RCC 7860 (cell line): ENCODE measurements at regions not wholly inside any gene's neighbourhood (a gene's known extent, or its start where the extent isn't known, plus 50 kb on each side); places are given as distances from the start of the nearest gene placed in this dataset.

Source experiments
- DNase-seq: peaks from one replicate; pipeline ENCODE4 v3.0.0-alpha.2; 2015; ENCODE audit warnings: low spot score
- FAIRE-seq: peaks from 2 replicates; lab custom pipeline; 2012; peaks lifted over from hg19 to GRCh38; lab: Jason Lieb, UNC

DNA sequence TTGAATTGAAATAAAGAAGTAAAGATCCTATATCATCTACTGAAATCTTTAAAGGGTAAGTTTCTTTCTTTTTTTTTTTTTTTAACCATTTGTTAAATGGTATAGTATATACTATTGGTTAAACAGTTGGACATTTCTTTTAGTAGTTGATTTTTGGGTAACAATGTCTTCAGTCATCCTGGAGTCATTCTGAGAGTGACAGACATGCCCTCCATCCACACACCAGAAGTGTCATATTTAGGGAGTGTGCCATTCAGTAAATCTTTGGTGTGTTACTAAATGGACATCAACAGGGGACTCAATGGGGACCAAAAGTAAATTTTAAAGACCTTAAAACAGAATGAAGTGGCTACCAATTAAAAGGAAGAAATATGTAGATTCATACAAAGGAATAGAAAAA, 50.8 kb upstream of the SLC39A10 start:
- DNase-seq (no peak), FAIRE-seq (no peak)

DNA sequence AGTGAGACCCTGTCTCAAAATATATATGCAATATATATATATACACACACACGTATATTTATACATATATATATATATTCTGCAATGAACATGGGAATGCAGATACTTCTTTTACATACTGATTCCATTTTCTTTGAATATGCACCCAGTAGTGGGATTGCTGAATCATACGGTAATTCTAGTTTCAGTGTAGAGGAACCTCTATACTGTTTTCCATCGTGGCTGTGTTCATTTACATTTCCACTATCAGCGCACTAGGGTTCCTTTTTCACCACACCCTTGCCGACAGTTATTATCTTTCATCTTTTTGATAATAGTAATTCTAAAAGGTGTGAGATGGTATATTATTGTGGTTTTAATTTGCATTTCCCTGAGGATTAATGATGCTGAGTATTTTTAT, 52.3 kb upstream of the SLC39A10 start:
- DNase-seq (no peak), FAIRE-seq (no peak)

DNA sequence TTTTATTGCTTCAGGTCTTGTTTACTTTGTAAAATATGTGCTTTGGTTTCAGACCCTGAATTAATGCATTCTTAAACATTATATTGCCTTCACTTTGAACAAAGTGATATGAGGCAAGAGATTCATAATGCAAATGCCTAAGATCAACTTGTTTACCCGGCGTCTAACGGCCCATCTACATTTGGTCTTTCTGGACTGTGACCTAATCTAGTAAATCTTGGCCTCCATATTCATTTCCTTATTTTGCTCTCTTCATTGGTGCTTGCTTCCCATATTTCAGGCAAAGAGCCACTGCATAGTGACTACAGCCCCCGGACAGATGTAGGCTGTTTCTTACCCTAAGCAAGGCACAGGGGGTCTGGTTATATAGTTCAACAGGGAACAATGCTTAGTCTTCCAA, 53.0 kb upstream of the SLC39A10 start:
- no peak for DNase-seq
- FAIRE-seq: no peak

- FAIRE-seq (no peak), DNase-seq (no peak)
These were observed 53.6 kb upstream of the SLC39A10 start for GRCh38 chr2:195603408-195603807.

DNA sequence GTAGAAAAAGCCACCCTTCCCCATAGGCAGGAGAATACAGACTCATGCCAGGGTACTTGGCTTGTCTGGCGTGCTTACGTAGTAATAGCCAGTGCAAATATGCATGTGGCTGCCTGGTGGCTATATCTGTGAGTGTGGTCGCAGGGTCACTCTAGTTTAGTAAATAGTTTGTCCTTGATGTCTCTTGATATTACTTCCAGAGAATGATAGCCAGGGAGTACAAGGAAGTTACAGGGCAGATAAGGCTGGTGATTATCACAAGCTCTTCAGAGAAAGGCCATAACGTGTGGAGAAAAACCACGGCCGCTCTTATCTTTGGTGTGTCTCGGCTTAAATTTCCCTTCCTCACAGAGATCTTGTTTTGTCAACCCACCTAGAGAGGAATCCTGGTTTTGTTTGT, 54.3 kb upstream of the SLC39A10 start:
- no peak for DNase-seq
- FAIRE-seq: no peak

DNA sequence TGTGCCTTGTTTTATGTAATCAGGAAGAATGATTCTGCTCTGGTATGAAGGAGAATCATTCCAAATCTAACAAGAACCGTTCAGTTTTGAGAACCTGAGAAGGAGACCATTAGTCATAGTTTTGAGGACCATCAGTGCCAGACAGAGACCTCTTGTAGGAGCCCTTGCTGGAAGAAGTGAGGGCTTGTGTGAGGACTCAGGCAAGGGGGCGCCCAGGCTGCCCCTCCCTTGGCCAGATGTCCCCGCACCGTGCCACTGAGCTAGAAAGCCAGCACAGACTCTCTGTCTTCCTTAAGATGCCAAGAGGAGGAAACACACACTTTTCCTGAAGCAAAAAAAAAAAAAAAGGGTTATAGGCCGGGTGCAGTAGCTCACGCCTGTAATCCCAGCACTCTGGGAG, 55.7 kb upstream of the SLC39A10 start:
- FAIRE-seq (no peak), DNase-seq (no peak)

DNA sequence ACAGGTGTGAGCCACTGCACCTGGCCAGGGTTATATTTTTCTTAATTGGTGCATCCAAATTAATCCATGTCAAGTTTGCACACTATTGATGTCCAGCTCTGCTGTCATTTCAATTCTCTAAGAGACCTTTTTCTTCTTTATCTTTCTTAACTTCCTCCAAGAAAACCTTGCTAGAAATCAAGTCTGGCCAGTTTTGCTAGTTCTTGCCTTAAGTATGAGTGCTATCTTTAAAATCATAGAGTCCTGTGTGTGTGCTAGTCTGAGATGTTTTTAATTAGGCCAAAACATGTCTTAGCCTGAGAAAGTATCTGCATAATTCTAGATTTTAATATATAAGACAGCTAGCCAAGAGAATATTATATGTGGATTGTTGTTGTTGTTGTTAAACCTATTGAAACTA, 56.2 kb upstream of the SLC39A10 start:
- FAIRE-seq (no peak), DNase-seq (no peak)

GRCh38 chr2:195596840-195597239, 60.2 kb upstream of the SLC39A10 start:
- DNase-seq (no peak), FAIRE-seq (no peak)

- no peak for FAIRE-seq
These were observed 61.2 kb upstream of the SLC39A10 start for GRCh38 chr2:195595825-195596224.

GRCh38 chr2:195594919-195595694, 61.9 kb upstream of the SLC39A10 start:
- DNase-seq (no peak), FAIRE-seq (no peak)

More at GRCh38 chr2:195595825-195596224, 61.2 kb upstream of the SLC39A10 start:
- no peak for DNase-seq

DNA sequence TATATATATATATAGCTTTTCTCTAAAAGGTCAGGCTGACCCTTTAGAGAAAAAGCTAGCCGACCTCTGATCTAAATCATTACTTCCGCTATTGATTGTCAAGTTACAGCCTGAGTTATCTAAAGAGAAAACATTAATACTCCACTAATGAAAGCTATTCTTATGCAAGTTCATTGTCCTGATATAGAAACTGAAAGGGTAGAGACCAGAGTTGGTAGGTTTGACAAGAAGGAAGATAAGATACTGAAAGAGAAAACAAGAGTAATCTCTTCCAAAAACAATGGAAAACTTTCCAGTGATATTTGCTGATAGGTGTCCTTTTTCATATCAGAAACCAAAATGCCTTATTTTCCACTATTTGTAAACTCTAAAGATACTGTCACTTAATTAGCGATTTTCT, 62.8 kb upstream of the SLC39A10 start:
- no peak for FAIRE-seq
- DNase-seq: no peak

- FAIRE-seq (no peak), DNase-seq (no peak)
These were observed 64.9 kb upstream of the SLC39A10 start for GRCh38 chr2:195592105-195592504.

- DNase-seq (no peak), FAIRE-seq (no peak)
These were observed 66.2 kb upstream of the SLC39A10 start for GRCh38 chr2:195590861-195591205.

DNA sequence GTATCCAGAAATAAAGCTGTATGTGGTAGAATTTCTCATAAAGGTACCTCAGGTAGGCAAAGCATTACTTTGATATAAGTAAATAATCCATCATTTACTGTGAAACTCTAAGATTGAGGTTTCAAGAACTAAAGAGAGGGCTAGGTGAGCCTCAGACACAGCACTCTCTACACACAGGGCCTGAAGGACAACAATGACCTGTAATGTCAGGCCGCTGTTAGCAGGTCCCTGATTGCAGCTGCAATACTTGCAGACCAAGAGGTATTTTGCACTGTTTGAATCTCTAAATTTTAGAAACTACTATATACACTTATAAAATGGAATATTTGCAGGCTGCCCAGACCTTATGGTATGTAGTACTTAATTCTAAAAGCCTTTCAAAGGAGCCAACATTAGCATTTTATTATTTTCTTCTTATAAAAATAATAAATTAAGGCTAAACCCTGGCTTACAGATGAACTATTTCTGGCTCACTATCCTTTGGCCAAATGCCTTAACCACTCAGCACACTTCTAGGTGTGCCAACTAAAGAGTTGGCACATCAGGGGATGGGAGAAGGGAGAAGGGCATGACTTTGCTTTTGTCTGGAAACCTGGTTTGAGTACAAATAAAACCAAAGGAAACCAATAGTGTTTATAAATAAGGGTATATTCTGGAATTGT, 66.7 kb upstream of the SLC39A10 start:
- no peak for FAIRE-seq

DNA sequence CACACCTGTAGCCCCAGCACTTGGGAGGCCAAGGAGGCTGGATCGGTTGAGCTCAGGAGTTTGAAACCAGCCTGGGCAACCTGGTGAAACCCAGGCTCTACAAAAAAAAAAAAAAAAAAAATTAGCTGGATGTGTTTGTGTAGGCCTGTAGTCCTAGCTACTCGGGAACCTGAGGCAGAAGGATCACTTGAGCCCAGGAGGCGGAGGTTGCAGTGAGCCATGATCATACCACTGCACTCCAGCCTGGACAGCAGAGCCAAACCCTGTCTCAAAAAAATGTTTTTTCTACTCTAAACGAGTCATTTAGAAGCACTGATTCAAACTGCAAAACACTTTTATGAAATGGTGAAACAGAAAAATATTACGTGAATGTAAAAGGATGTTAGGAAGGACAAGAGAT, 69.1 kb upstream of the SLC39A10 start:
- DNase-seq (no peak), FAIRE-seq (no peak)

More for the DNA sequence above, 66.7 kb upstream of the SLC39A10 start:
- DNase-seq: no peak

- no peak for DNase-seq
These were observed 70.8 kb upstream of the SLC39A10 start for GRCh38 chr2:195586062-195586714.

GRCh38 chr2:195582188-195582587, 74.8 kb upstream of the SLC39A10 start:
- DNase-seq (no peak), FAIRE-seq (no peak)

More at GRCh38 chr2:195586062-195586714, 70.8 kb upstream of the SLC39A10 start:
- no peak for FAIRE-seq

- DNase-seq (no peak), FAIRE-seq (no peak)
These were observed 77.1 kb upstream of the SLC39A10 start for GRCh38 chr2:195579776-195580555.

DNA sequence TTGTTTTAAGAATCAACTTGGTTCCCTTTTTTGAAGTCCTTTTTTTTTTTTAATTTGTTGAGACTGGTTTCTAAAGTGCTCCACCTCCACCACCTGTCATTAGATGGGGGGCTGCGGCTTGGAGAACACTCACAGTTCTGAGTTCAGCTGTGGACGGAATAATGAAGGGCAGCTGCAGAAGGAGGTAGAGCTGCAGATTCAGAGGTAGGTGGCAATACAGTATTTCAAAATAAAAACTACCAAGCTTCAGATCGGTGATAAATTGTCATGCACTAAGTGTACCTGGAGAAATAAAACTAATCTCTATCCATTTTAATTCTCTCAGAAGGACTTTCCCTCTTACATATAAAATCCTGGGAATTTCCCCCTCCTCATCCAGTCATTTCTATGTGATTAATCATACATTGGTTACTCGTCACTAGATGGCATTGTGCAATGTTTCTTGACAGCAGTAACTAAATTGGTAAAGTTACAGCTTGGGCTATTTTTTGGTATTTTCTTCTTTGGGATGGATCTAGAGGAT, 81.1 kb upstream of the SLC39A10 start:
- FAIRE-seq (peak; percentile 87), DNase-seq (peak; percentile 83)

DNA sequence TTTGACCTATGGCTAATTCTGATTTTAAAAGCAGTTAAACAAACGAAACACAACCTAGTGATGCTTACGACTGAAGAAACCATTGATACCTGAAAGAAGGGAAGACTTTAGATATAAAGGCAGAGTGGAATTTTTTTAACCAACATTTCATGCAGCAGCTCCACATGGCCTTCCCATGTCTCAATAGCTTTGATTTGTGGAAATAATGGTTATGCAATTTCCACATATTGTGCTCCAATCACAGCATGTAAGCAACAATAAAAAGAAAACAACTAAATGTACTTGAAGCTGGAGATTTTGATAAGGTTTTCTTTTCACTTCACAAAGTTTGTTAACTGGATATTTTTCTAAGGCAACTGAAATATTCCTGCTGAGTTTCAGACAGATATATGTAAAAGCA, 82.0 kb upstream of the SLC39A10 start:
- FAIRE-seq (no peak), DNase-seq (no peak)

DNA sequence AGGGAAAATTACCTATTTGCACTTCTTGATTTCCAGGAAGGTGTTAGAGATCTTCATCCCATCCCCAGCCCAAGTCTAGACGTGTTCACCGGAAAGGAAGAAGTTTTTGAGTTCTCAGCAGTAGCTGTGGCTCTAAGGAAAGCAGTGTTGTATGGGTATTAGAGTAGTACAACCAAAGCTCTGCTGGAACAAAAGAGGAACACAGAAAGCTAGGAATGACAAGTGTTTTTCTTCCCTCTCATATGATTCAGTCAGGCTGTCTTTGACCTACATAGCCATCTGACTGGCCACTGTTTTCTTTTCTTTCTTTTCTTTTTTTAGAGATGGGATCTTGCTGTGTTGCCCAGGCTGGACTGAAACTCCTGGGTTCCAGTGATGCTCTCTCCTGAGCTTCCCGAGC, 82.7 kb upstream of the SLC39A10 start:
- DNase-seq: no peak
- FAIRE-seq: no peak
